Spleen (tissue), 11 donors: ENCODE measurements at regions not wholly inside any gene's neighbourhood (a gene's known extent, or its start where the extent isn't known, plus 50 kb on each side); places are given as distances from the start of the nearest gene placed in this dataset.
A peak's percentile ranks its signal among the peaks of the same experiment; 100 is the strongest.

Source experiments
- DNase-seq: peaks from one replicate; pipeline ENCODE4 v3.0.0-alpha.2; 2020
- H3K27ac ChIP-seq, 8 donors: fragments of 200-600 bp; sonication (generic) in 7 of 8; 1 replicate in 4 of 8; 2 replicates in 4 of 8; pipeline versions ENCODE4 v1.5.0 to v1.8.0; 2016 to 2021; ENCODE audit warnings: inconsistent platforms in 4 of 8, mild to moderate bottlenecking in 4 of 8, moderate library complexity in 1 of 8
- H3K27me3 ChIP-seq, 7 donors: fragments of 200-600 bp; sonication (generic) in 6 of 7; replicated peaks in 1 of 7; 1 replicate in 4 of 7; 2 replicates in 3 of 7; pipeline versions ENCODE4 v1.5.0 to v1.8.0; 2016 to 2021; ENCODE audit warnings: inconsistent platforms in 3 of 7, mild to moderate bottlenecking in 1 of 7
- H3K36me3 ChIP-seq, 6 donors: fragments of 200-600 bp; sonication (generic) in 5 of 6; 1 replicate in 4 of 6; 2 replicates in 2 of 6; pipeline versions ENCODE4 v1.5.0 to v1.8.0; 2016 to 2021; ENCODE audit warnings: inconsistent platforms in 2 of 6
- H3K4me1 ChIP-seq, 6 donors: fragments of 200-600 bp; sonication (generic) in 5 of 6; 1 replicate in 3 of 6; 2 replicates in 3 of 6; pipeline versions ENCODE4 v1.5.0 to v1.8.0; 2016 to 2021; ENCODE audit warnings: inconsistent platforms in 3 of 6
- H3K4me3 ChIP-seq, 8 donors: fragments of 200-600 bp; sonication (generic) in 7 of 8; 1 replicate in 4 of 8; 2 replicates in 4 of 8; pipeline versions ENCODE4 v1.5.0 to v1.8.0; 2016 to 2021; ENCODE audit warnings: inconsistent platforms in 4 of 8, mild to moderate bottlenecking in 4 of 8, moderate library complexity in 2 of 8
- H3K9me3 ChIP-seq, 8 donors: fragments of 200-600 bp; sonication (generic) in 7 of 8; 1 replicate in 4 of 8; 2 replicates in 4 of 8; pipeline versions ENCODE4 v1.5.0 to v1.8.0; 2016 to 2021; ENCODE audit warnings: inconsistent platforms in 4 of 8
- POLR2A ChIP-seq, 3 donors: fragments of 450-650 bp; IDR thresholded peaks; one replicate each; pipeline ENCODE4 v1.5.1; 2017; ENCODE audit warnings: antibody characterized with exemption in 3 of 3, mild to moderate bottlenecking in 1 of 3
- POLR2AphosphoS5 ChIP-seq, 3 donors: sonication (generic); formaldehyde crosslinking; IDR thresholded peaks; one replicate each; pipeline ENCODE4 v1.5.1; 2017; ENCODE audit warnings: antibody characterized with exemption in 3 of 3
- WGBS, 5 donors: extraction: QIAGEN DNeasy Blood & Tissue Kit in 3 of 5; methylation state at CpG; one replicate each; pipeline versions ENCODE4 v1.1.5 to v1.1.7; 2013 to 2018; 5-methylcytosine and 5-hydroxymethylcytosine counted together
- intact Hi-C: fragments of 100-400 bp; cut with DNase I; formaldehyde crosslinking; loops from one replicate; pipeline ENCODE4 v1.15.0; 2023; ENCODE audit warnings: low total_unique reads
- TF ChIP-seq, protein P1 (sequence below), 11 experiments: fragments of 200-600 bp in 7 of 11; fragments of 450-650 bp in 4 of 11; sonication (generic) in 4 of 11; IDR thresholded peaks in 8 of 11; conservative IDR thresholded peaks in 3 of 11; 1 replicate in 7 of 11; 2 replicates in 4 of 11; pipeline versions ENCODE4 v1.4.0 to v1.8.0; 2016 to 2021; ENCODE audit warnings: antibody characterized with exemption in 11 of 11, inconsistent platforms in 4 of 11, mild to moderate bottlenecking in 1 of 11
- donor health status: healthy with polysubstance abuse.
- donor health status: DM: no; HTN: no; CAD: no; lungs with moderate emphysema.
- donor health status: DM: no; HTN: no; CAD: no.
- donor health status: Bipolar disorder and iron deficiency.
- donor health status: healthy.
- donor health status: DM: no; HTN: no; CAD: no.
- donor health status: DM: yes; HTN: yes; CAD: no.

DNA sequence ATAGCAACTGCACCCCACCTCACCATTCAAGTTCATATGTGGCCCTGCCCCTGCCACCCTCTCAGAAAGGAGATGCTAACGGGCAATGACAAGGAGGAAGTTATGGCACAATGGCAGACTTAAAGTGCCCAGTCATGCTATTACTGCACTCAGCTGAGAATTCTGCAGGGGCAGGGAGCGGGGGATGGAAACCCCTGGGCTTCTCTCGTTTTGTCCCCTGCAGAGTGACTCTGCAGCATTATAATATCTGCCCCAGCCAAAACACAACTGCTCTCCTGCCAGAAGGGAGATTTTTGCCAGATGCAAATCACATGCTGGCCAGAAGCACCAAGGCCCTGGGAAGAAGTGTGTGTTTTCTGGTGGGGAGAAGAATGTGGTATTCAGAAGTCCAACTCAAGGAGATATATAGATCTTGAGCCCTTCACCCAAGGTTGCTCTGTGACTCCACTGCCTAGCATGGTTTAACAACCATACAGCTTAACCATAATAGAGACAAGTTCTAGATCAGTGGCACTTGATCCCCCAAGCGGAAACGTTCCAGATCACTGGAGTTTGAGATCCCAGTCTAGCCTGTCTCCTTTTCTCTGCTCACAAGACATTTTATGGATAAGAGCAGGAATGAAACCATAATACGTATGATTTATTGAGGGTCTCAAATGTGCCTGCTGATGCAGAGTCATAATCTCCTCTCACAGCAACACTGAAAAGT is 207.0 kb upstream of the MAP3K1 start:
- no peaks in the 10 kb centered on the region for H3K36me3 ChIP-seq
- H3K27me3 ChIP-seq = no peaks in the 10 kb centered on the region
- peaks cover 0 to 33% (median 21%) of the 10 kb centered on the region in 6 donors for H3K4me1 ChIP-seq
- peaks cover 0 to 12% (median 4%) of the 10 kb centered on the region in 8 donors for H3K9me3 ChIP-seq
- H3K4me3 ChIP-seq = no peak overlapping the region
- TF ChIP-seq POLR2A (IDR thresholded peaks at IDR 0.05) = no peak
- peak in 1 of 3 donors; percentile 42 for TF ChIP-seq POLR2AphosphoS5 (IDR thresholded peaks at IDR 0.05)
- peak overlapping the region in 5 of 8 donors; percentile 41 to 85 (median 70) for H3K27ac ChIP-seq
- peak; percentile 77 for DNase-seq
- intact Hi-C loops = no loop called here
- WGBS, 5 donors = 62 to 80% (median 66%) methylated on average over 6 of the region's 6 CpGs

DNA sequence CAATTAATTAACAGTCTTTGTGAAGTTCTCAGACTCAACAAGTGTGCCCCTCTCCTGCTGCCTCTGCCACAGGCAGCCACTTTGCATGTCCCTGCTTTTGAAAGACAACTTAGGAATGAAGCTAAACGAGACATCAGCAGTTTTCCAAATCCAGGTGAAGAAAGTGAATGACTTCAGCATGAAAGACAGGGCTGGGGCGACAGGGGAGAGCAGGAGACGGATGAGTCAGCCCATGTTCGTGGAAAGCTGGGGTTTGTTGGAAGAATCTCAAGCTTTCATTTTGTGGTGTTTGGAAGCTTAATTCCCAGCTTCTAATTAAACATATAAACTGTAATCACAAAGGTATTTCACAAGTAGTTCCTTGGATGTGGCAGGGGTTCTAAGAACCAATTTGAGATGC is 207.8 kb upstream of the MAP3K1 start:
- H3K27me3 ChIP-seq = no peaks in the 10 kb centered on the region
- intact Hi-C loops = no loop called here
- no peak overlapping the region for H3K4me3 ChIP-seq
- peak overlapping the region in 5 of 8 donors; percentile 41 to 85 (median 70) for H3K27ac ChIP-seq
- no peaks in the 10 kb centered on the region for H3K36me3 ChIP-seq
- TF ChIP-seq POLR2A (IDR thresholded peaks at IDR 0.05) (no peak), POLR2AphosphoS5 (IDR thresholded peaks at IDR 0.05) (no peak)
- TF ChIP-seq, protein P1, sequence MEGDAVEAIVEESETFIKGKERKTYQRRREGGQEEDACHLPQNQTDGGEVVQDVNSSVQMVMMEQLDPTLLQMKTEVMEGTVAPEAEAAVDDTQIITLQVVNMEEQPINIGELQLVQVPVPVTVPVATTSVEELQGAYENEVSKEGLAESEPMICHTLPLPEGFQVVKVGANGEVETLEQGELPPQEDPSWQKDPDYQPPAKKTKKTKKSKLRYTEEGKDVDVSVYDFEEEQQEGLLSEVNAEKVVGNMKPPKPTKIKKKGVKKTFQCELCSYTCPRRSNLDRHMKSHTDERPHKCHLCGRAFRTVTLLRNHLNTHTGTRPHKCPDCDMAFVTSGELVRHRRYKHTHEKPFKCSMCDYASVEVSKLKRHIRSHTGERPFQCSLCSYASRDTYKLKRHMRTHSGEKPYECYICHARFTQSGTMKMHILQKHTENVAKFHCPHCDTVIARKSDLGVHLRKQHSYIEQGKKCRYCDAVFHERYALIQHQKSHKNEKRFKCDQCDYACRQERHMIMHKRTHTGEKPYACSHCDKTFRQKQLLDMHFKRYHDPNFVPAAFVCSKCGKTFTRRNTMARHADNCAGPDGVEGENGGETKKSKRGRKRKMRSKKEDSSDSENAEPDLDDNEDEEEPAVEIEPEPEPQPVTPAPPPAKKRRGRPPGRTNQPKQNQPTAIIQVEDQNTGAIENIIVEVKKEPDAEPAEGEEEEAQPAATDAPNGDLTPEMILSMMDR (IDR thresholded peaks at IDR 0.05 in 8 of 11, conservative IDR thresholded peaks at IDR 0.05 in 3 of 11) = no peak
- 66 to 87% (median 76%) methylated on average over 4 of the region's 4 CpGs for WGBS, 5 donors
- H3K9me3 ChIP-seq = peaks cover 0 to 12% (median 4%) of the 10 kb centered on the region in 8 donors
- no peak for DNase-seq
- peaks cover 0 to 25% (median 14%) of the 10 kb centered on the region in 6 donors for H3K4me1 ChIP-seq

DNA sequence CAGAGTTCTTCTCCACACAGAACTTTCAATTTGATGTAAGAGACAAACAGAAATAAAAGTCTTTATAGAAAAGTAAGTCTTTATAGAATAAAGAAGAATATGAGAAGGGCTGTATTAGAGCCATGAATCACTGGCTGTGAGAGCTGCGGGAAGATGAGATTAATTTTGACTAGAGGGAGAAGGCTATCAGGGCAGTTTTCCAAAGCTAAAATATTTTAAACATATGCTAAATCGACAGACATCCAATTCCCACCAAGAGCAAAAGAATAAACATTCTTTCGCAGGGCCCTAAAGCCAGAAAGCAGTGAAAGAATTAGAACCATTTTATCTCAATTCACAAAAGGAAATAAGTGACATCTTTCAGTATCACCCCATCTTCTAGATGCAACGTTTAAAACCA is 208.3 kb upstream of the MAP3K1 start:
- no peak for DNase-seq
- Histone ChIP-seq H3K9me3 (peaks cover 0 to 12% (median 4%) of the 10 kb centered on the region in 8 donors), H3K36me3 (no peaks in the 10 kb centered on the region), H3K4me3 (no peak overlapping the region), H3K27ac (peak overlapping the region in 1 of 8 donors; percentile 85), H3K4me1 (peaks cover 0 to 22% (median 11%) of the 10 kb centered on the region in 6 donors), H3K27me3 (no peaks in the 10 kb centered on the region)
- WGBS, 5 donors = 59 to 82% (median 69%) methylated on average over 4 of the region's 4 CpGs
- TF ChIP-seq POLR2AphosphoS5 (IDR thresholded peaks at IDR 0.05) (no peak), POLR2A (IDR thresholded peaks at IDR 0.05) (no peak)
- TF ChIP-seq, protein P1 (IDR thresholded peaks at IDR 0.05 in 8 of 11, conservative IDR thresholded peaks at IDR 0.05 in 3 of 11) = no peak
- intact Hi-C loops = no loop called here

DNA sequence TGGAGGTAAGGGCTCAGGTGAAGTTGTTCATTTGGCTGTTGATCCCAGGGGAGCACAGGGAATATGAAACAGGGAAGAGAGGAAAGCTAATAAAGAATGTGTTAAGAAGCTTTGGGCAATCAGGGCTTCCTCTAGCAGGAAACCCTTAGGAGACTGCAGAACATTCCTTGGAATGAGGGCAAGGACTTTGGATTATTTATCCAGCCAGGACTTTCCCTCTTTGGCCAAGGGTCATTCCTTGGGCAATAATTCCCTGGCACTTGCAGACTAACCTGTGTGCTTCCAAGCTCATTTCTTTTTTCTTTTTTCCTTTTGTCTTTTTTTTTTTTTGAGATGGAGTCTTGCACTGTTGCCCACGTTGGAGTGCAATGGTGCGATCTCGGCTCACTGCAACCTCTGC is 209.2 kb upstream of the MAP3K1 start:
- Histone ChIP-seq H3K9me3 (peaks cover 0 to 5% (median 0%) of the 10 kb centered on the region in 8 donors), H3K27ac (no peak overlapping the region), H3K4me1 (peaks cover 0 to 22% (median 11%) of the 10 kb centered on the region in 6 donors), H3K27me3 (no peaks in the 10 kb centered on the region), H3K36me3 (no peaks in the 10 kb centered on the region), H3K4me3 (no peak overlapping the region)
- intact Hi-C loops = no loop called here
- no peak for DNase-seq
- TF ChIP-seq POLR2AphosphoS5 (IDR thresholded peaks at IDR 0.05) = no peak
- TF ChIP-seq, protein P1 (IDR thresholded peaks at IDR 0.05 in 8 of 11, conservative IDR thresholded peaks at IDR 0.05 in 3 of 11) = no peak
- no peak for TF ChIP-seq POLR2A (IDR thresholded peaks at IDR 0.05)
- WGBS, 5 donors = 71 to 97% (median 91%) methylated on average over 3 of the region's 3 CpGs
